H1 (cell line): ENCODE measurements at regions not wholly inside any gene's neighbourhood (a gene's known extent, or its start where the extent isn't known, plus 50 kb on each side); places are given as distances from the start of the nearest gene placed in this dataset.

ENCODE experiments used
- HDAC2 ChIP-seq, 2 experiments: fragments of 300-600 bp in 1 of 2; sonication (generic) in 1 of 2; IDR thresholded peaks; 2 replicates each; pipeline ENCODE4 v1.6.1; 2011 to 2012; ENCODE audit warnings: low read depth in 2 of 2, low read length in 2 of 2, mild to moderate bottlenecking in 2 of 2, moderate library complexity in 2 of 2, borderline replicate concordance in 1 of 2, inconsistent platforms in 1 of 2
- RAD21 ChIP-seq, 2 experiments: IDR thresholded peaks in 1 of 2; conservative IDR thresholded peaks in 1 of 2; 2 replicates each; pipeline ENCODE4 v1.6.1; 2011; ENCODE audit warnings: low read depth in 2 of 2, low read length in 2 of 2, improper control_type of control experiment in 1 of 2, inconsistent platforms in 1 of 2, mild to moderate bottlenecking in 1 of 2, moderate library complexity in 1 of 2
- SUZ12 ChIP-seq: fragments of 200-600 bp; sonication (generic); IDR thresholded peaks from 2 replicates; pipeline ENCODE4 v1.6.1; 2012; ENCODE audit warnings: mild to moderate bottlenecking, inconsistent platforms, low read length, moderate library complexity, mixed read lengths

GRCh38 chr4:138698641-138699040 lies 316.9 kb upstream of the NOCT start (continued):
- no peak for TF ChIP-seq SUZ12
- no peak for TF ChIP-seq HDAC2 (IDR thresholded peaks at IDR 0.05; ENCODE audit: borderline replicate concordance in 1 of 2, low read depth in 2 of 2, low read length in 2 of 2)
- no peak for TF ChIP-seq RAD21 (IDR thresholded peaks at IDR 0.05 in 1 of 2, conservative IDR thresholded peaks at IDR 0.05 in 1 of 2; ENCODE audit: low read depth in 2 of 2, low read length in 2 of 2)
- TF ChIP-seq, all 59 proteins: peak for 0
